Stimulated activated CD4-positive, alpha-beta T cell treated with anti-CD3 and anti-CD28 coated beads, Interleukin-1b, Interleukin-23, amount 100 ng/mL, for 4 hours (primary cell): ENCODE measurements at regions not wholly inside any gene's neighbourhood (a gene's known extent, or its start where the extent isn't known, plus 50 kb on each side); places are given as distances from the start of the nearest gene placed in this dataset.
"Not testable (repeated sequence)": the region's sequence is repeated elsewhere in the genome, so short reads cannot be mapped to it uniquely, and the experiment has no call there.

ENCODE experiments used
- DNase-seq, 2 donors: peaks; one replicate each; pipeline ENCODE4 v3.0.0-alpha.2; 2020; ENCODE audit warnings: low read depth in 2 of 2

GRCh38 chr2:3036432-3037125 lies 341.0 kb downstream of the EIPR1 start:
- DNase-seq: no peak

GRCh38 chr2:3035385-3036050 lies 342.1 kb downstream of the EIPR1 start:
- no peak for DNase-seq

- no peak for DNase-seq
Measured at GRCh38 chr2:3034856-3035255, 342.8 kb downstream of the EIPR1 start.

GRCh38 chr2:3034396-3034795 lies 343.2 kb downstream of the EIPR1 start:
- no peak for DNase-seq

- DNase-seq: no peak
Measured at GRCh38 chr2:3033315-3033714, 344.3 kb downstream of the EIPR1 start.

GRCh38 chr2:3030791-3031190 lies 346.8 kb downstream of the EIPR1 start:
- DNase-seq: not testable (repeated sequence)

GRCh38 chr2:3025984-3026383 lies 351.6 kb downstream of the EIPR1 start:
- DNase-seq: no peak

- no peak for DNase-seq
Measured at GRCh38 chr2:3025261-3025660, 352.4 kb downstream of the EIPR1 start.

GRCh38 chr2:3024401-3024935 lies 353.1 kb downstream of the EIPR1 start:
- DNase-seq: no peak

- DNase-seq: no peak
Measured at GRCh38 chr2:3023531-3023930, 354.1 kb downstream of the EIPR1 start.

- DNase-seq: no peak
Measured at GRCh38 chr2:3022841-3023372, 354.7 kb downstream of the EIPR1 start.

GRCh38 chr2:3021720-3022119 lies 355.9 kb downstream of the EIPR1 start:
- no peak for DNase-seq

GRCh38 chr2:3010001-3010400 lies 367.6 kb downstream of the EIPR1 start:
- no peak for DNase-seq

- no peak for DNase-seq
Measured at GRCh38 chr2:3009483-3009882, 368.1 kb downstream of the EIPR1 start.

- no peak for DNase-seq
Measured at GRCh38 chr2:3009005-3009404, 368.6 kb downstream of the EIPR1 start.

- no peak for DNase-seq
Measured at GRCh38 chr2:3008561-3008960, 369.1 kb downstream of the EIPR1 start.

GRCh38 chr2:3007135-3007534 lies 370.5 kb downstream of the EIPR1 start:
- no peak for DNase-seq

- DNase-seq: no peak
Measured at GRCh38 chr2:3005859-3006501, 371.6 kb downstream of the EIPR1 start.

GRCh38 chr2:3001615-3002560 lies 375.7 kb downstream of the EIPR1 start:
- no peak for DNase-seq

- DNase-seq: no peak
Measured at GRCh38 chr2:3000968-3001367, 376.6 kb downstream of the EIPR1 start.

- no peak for DNase-seq
Measured at GRCh38 chr2:3000125-3000524, 377.5 kb downstream of the EIPR1 start.
